Endodermal cell (in vitro differentiated cells): ENCODE measurements at regions not wholly inside any gene's neighbourhood (a gene's known extent, or its start where the extent isn't known, plus 50 kb on each side); places are given as distances from the start of the nearest gene placed in this dataset.
A peak's percentile ranks its signal among the peaks of the same experiment; 100 is the strongest.

Experiments used
- DNase-seq: peaks from one replicate; pipeline ENCODE4 v3.0.0-alpha.2; 2017
- H3K27ac ChIP-seq: 2 replicates; pipeline ENCODE4 v1.5.1; 2013; ENCODE audit warnings: mild to moderate bottlenecking, low read depth, low read length, moderate library complexity
- H3K27me3 ChIP-seq: 2 replicates; pipeline ENCODE4 v1.6.1; 2013; ENCODE audit warnings: mild to moderate bottlenecking, low read length, moderate library complexity; ENCODE audit not compliant: insufficient read depth, control insufficient read depth, poor library complexity, severe bottlenecking
- H3K36me3 ChIP-seq: 2 replicates; pipeline ENCODE4 v1.7.0; 2013; ENCODE audit warnings: mild to moderate bottlenecking, low read length, moderate library complexity; ENCODE audit not compliant: control insufficient read depth, insufficient read depth
- H3K4me1 ChIP-seq: one replicate; pipeline ENCODE4 v1.7.0; 2013; ENCODE audit warnings: low read length; ENCODE audit not compliant: control insufficient read depth, insufficient read depth
- H3K4me3 ChIP-seq: 2 replicates; pipeline ENCODE4 v1.5.1; 2013; ENCODE audit warnings: mild to moderate bottlenecking, low read length, moderate library complexity
- H3K9ac ChIP-seq: 2 replicates; pipeline ENCODE4 v1.6.1; 2013; ENCODE audit warnings: mild to moderate bottlenecking, low read length, moderate library complexity; ENCODE audit not compliant: poor library complexity, severe bottlenecking; ENCODE audit errors: extremely low read depth
- H3K9me3 ChIP-seq: 2 replicates; pipeline ENCODE4 v1.6.1; 2013; ENCODE audit warnings: mild to moderate bottlenecking, low read length, moderate library complexity; ENCODE audit not compliant: control insufficient read depth
- H3K27ac Mint-ChIP-seq: 2 replicates; pipeline ENCODE4 v1.8.0; 2020; ENCODE audit warnings: mixed read lengths
- H3K27me3 Mint-ChIP-seq: 2 replicates; pipeline ENCODE4 v1.8.0; 2021; ENCODE audit warnings: mild to moderate bottlenecking, mixed read lengths; ENCODE audit not compliant: insufficient read depth
- H3K36me3 Mint-ChIP-seq: 2 replicates; pipeline ENCODE4 v1.8.0; 2020; ENCODE audit warnings: low read depth, mixed read lengths
- H3K4me1 Mint-ChIP-seq: 2 replicates; pipeline ENCODE4 v1.8.0; 2020; ENCODE audit warnings: mixed read lengths
- H3K4me3 Mint-ChIP-seq: 2 replicates; pipeline ENCODE4 v1.8.0; 2020; ENCODE audit warnings: mild to moderate bottlenecking, moderate library complexity, mixed read lengths
- H3K9me3 Mint-ChIP-seq: 2 replicates; pipeline ENCODE4 v1.8.0; 2020; ENCODE audit warnings: mild to moderate bottlenecking, mixed read lengths
- CTCF ChIP-seq: fragments of 200-600 bp; sonication (generic); conservative IDR thresholded peaks from 2 replicates; pipeline ENCODE4 v1.5.0; 2021; ENCODE audit warnings: antibody characterized with exemption, mild to moderate bottlenecking
- WGBS, 2 experiments: methylation state at CpG; one replicate each; pipeline versions ENCODE4 v1.1.5 to v1.1.7; 2013; ENCODE audit warnings: missing lambda C conversion rate in 2 of 2, mixed read lengths in 1 of 2; ENCODE audit not compliant: insufficient coverage in 1 of 2, insufficient read length in 1 of 2; 5-methylcytosine and 5-hydroxymethylcytosine counted together

DNA sequence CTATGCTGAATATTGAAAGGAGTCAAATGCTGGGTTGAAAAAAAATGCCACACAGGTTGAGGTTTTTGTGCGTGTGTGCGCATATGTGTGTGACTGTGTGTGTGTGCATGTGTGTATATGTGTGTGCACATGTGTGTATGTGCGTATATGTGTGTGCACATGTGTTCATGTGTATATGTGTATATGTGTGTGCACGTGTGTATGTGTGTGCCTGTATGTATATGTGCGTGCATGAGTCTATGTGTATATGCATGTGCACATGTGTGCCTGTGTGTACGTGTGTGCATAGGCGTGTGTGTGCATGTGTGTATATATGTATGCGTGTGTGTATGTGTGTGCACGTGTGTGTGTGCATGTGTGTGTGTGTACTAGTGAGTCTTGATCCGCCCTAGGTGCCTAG is 655.7 kb downstream of the AACS start:
- Histone ChIP-seq H3K9me3 (peaks cover 49% of the 10 kb centered on the region), H3K4me3 (no peak overlapping the region), H3K36me3 (no peaks in the 10 kb centered on the region), H3K9ac (no peak overlapping the region), H3K27me3 (no peaks in the 10 kb centered on the region), H3K4me1 (no peaks in the 10 kb centered on the region), H3K27ac (no peak overlapping the region)
- H3K27me3 Mint-ChIP-seq, result peaks cover 8% of the 10 kb centered on the region
- H3K36me3 Mint-ChIP-seq, result peaks cover 3% of the 10 kb centered on the region
- no peak for DNase-seq
- no peaks in the 10 kb centered on the region for H3K4me1 Mint-ChIP-seq
- no peak for TF ChIP-seq CTCF
- H3K4me3 Mint-ChIP-seq, result no peak overlapping the region
- H3K9me3 Mint-ChIP-seq, result peaks cover 48% of the 10 kb centered on the region
- WGBS, 2 experiments, result 75 to 83% methylated on average over 6 to 10 of the region's 10 CpGs
- H3K27ac Mint-ChIP-seq, result no peak overlapping the region

DNA sequence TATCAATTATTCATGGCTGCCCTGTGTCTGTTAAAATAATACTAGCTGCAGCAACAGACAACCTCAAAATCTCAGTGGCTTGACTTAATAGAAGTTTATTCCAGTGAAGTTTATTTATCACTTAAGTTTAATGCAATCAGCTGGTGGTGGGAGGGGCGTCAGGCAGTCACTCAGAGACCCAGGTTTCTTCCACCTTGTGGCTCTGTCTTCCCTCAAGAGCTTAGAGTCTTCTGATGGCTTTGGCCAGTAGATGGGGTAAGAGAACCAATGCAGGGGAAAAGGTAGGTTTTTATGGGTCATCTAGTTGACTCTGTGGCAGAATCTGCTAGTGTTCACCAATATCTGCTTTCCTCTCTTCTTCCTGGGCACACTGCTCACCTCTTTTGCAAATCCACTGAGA is 668.9 kb downstream of the AACS start:
- peak; percentile 44 for TF ChIP-seq CTCF

DNA sequence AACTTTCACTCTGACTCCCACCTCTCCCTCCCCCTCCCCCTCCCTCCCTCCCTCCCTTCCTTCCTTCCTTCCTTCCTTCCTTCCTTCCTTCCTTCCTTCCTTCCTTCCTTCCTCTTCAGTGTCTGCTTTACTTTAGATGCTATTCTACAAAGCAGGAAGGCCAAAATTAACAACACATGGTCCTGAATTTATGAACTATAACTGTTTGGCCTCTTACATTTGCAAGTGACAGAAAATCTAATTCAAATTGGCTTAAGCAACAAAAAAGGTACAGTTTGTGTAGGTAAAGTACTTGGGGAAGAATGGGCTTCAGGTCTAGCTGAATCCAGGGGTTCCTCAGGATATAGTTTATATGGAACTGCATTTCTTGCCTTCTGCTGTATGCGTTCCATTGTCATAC is 673.0 kb downstream of the AACS start:
- Histone ChIP-seq H3K9me3 (peaks cover 45% of the 10 kb centered on the region), H3K27ac (no peak overlapping the region), H3K4me1 (no peaks in the 10 kb centered on the region), H3K27me3 (no peaks in the 10 kb centered on the region), H3K9ac (no peak overlapping the region), H3K36me3 (no peaks in the 10 kb centered on the region), H3K4me3 (no peak overlapping the region)
- peaks cover 2% of the 10 kb centered on the region for H3K36me3 Mint-ChIP-seq
- no peaks in the 10 kb centered on the region for H3K4me1 Mint-ChIP-seq
- H3K27me3 Mint-ChIP-seq, result no peaks in the 10 kb centered on the region
- 94 to 100% methylated on average over 1 of the region's 1 CpG for WGBS, 2 experiments
- no peak overlapping the region for H3K27ac Mint-ChIP-seq
- H3K9me3 Mint-ChIP-seq, result peaks cover 60% of the 10 kb centered on the region
- no peak overlapping the region for H3K4me3 Mint-ChIP-seq
- no peak for TF ChIP-seq CTCF
- DNase-seq, result no peak

More for the DNA sequence above, 668.9 kb downstream of the AACS start:
- WGBS, 2 experiments, result 40% methylated on average over 1 of the region's 1 CpG; no CpG with 5 or more reads in 1 of the 2 experiments
- peaks cover 64% of the 10 kb centered on the region for H3K9me3 Mint-ChIP-seq
- H3K4me1 Mint-ChIP-seq, result no peaks in the 10 kb centered on the region
- Histone ChIP-seq H3K9ac (no peak overlapping the region), H3K9me3 (peaks cover 38% of the 10 kb centered on the region), H3K36me3 (no peaks in the 10 kb centered on the region), H3K4me3 (no peak overlapping the region), H3K27ac (no peak overlapping the region), H3K27me3 (no peaks in the 10 kb centered on the region), H3K4me1 (no peaks in the 10 kb centered on the region)
- H3K36me3 Mint-ChIP-seq, result peaks cover 2% of the 10 kb centered on the region
- no peak overlapping the region for H3K4me3 Mint-ChIP-seq
- no peaks in the 10 kb centered on the region for H3K27me3 Mint-ChIP-seq
- peak; percentile 62 for DNase-seq
- H3K27ac Mint-ChIP-seq, result no peak overlapping the region
